Activated T-helper 2 cell treated with anti-CD3 and anti-CD28 coated beads, Interferon-gamma antibody, Interleukin-2, Interleukin-4, amounts not matched to agents 10 μg/mL and 5 μg/mL and 100 μg/mL, durations not matched to agents 14 hours and 24 hours and 36 hours (primary cell): ENCODE measurements at regions not wholly inside any gene's neighbourhood (a gene's known extent, or its start where the extent isn't known, plus 50 kb on each side); places are given as distances from the start of the nearest gene placed in this dataset.

Experiments used
- DNase-seq: peaks from one replicate; pipeline ENCODE4 v3.0.0; 2021; ENCODE audit warnings: low spot score
- H3K27ac Mint-ChIP-seq: one replicate; pipeline ENCODE4 v1.8.0; 2021; ENCODE audit warnings: mixed read lengths
- H3K27me3 Mint-ChIP-seq: one replicate; pipeline ENCODE4 v1.8.0; 2021; ENCODE audit warnings: low read depth, mixed read lengths
- H3K36me3 Mint-ChIP-seq: one replicate; pipeline ENCODE4 v1.8.0; 2021; ENCODE audit warnings: low read depth, mixed read lengths
- H3K4me1 Mint-ChIP-seq: one replicate; pipeline ENCODE4 v1.8.0; 2021; ENCODE audit warnings: low read depth, mixed read lengths
- H3K4me3 Mint-ChIP-seq: one replicate; pipeline ENCODE4 v1.8.0; 2021; ENCODE audit warnings: low read depth, mild to moderate bottlenecking, moderate library complexity, mixed read lengths
- H3K9me3 Mint-ChIP-seq: one replicate; pipeline ENCODE4 v1.8.0; 2021; ENCODE audit warnings: mixed read lengths
- intact Hi-C: fragments of 100-400 bp; cut with micrococcal nuclease; formaldehyde crosslinking; loops from one replicate; pipeline ENCODE4 v1.15.1; 2023

DNA sequence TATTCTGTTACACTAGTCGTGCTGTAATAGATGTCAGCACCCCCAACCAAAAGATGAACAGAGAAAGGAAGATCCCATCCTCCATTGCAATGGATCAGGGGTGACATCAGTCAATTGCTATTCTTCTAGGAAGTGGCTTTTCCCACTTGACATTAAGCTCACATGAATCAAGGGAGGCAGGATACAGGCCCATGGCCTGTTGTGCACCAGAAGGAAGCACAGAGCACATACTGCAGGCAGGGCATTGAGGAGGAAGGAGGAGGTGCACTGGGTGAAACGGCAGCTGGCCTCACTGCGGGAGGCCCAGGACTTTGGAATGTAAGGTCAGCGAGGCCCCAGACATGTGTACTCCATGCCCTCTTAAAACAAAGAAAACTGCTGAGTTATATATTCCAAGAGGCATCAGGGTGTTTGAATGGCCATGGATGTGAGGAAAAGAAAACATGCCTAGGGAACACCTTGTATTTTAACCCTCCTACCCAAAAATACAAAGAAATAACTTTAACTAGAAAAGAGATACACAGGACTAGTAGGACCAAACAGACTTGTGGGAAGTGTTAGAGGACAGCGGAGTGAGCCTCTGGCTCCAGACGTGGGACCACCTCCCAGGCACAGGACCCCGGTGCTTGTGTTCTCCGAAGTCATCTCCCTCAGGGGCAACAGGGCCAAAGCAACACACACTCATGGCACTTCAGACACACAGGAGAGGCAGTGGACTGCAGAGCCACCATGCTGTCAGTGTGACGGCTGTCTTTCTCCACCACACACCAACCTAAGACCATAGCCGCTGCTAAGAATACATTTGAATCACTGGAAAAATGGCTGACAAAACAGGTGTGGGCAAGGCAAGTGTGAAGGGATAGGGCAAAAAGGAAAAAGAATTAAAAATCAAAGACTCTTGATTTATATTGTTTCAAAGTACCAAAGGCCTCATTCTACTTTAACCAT, 51.4 kb upstream of the RIOK3 start:
- Mint-ChIP-seq H3K27ac (no peak overlapping the region), H3K36me3 (no peaks in the 10 kb centered on the region), H3K27me3 (no peaks in the 10 kb centered on the region), H3K4me1 (peaks cover 10% of the 10 kb centered on the region), H3K4me3 (no peak overlapping the region), H3K9me3 (no peaks in the 10 kb centered on the region)
- intact Hi-C loops, result no loop called here
- no peak for DNase-seq
